ENCODE measurements at regions not wholly inside any gene's neighbourhood (a gene's known extent, or its start where the extent isn't known, plus 50 kb on each side); places are given as distances from the start of the nearest gene placed in this dataset.

GRCh38 chr7:80288175-80289122 lies 153.8 kb downstream of the GNAI1 start:
- DNase-seq: no peak

- DNase-seq: no peak
Observed at GRCh38 chr7:80287400-80288174, 153.0 kb downstream of the GNAI1 start.

GRCh38 chr7:80286611-80287010 lies 152.0 kb downstream of the GNAI1 start:
- no peak for DNase-seq

- no peak for DNase-seq
Observed at GRCh38 chr7:80284855-80285254, 150.2 kb downstream of the GNAI1 start.

- DNase-seq: no peak
Observed at GRCh38 chr7:80279760-80280159, 145.1 kb downstream of the GNAI1 start.

GRCh38 chr7:80278737-80279136 lies 144.1 kb downstream of the GNAI1 start:
- DNase-seq: no peak

GRCh38 chr7:80277434-80278427 lies 143.1 kb downstream of the GNAI1 start:
- no peak for DNase-seq

All from RPMI8226 (cell line).